ENCODE measurements at regions not wholly inside any gene's neighbourhood (a gene's known extent, or its start where the extent isn't known, plus 50 kb on each side); places are given as distances from the start of the nearest gene placed in this dataset.

- TF ChIP-seq POLR2A (IDR thresholded peaks at IDR 0.05; ENCODE audit: low read length) (no peak), GATA1 (IDR thresholded peaks at IDR 0.05; ENCODE audit: low read depth, low read length) (no peak)
Measured at GRCh38 chr14:26339381-26339780, 258.5 kb downstream of the NOVA1 start.
